SK-N-SH treated with all-trans-retinoic acid at 6 μM for 48 hours (cell line): ENCODE measurements at regions not wholly inside any gene's neighbourhood (a gene's known extent, or its start where the extent isn't known, plus 50 kb on each side); places are given as distances from the start of the nearest gene placed in this dataset.
"Not testable (repeated sequence)": the region's sequence is repeated elsewhere in the genome, so short reads cannot be mapped to it uniquely, and the experiment has no call there.

Experiments used
- ATAC-seq: fragments of 200-7000 bp; cut with Tn5 transposase; 3 replicates; pipeline ENCODE4 v1.9.1; 2020; ENCODE audit warnings: mild to moderate bottlenecking, moderate library complexity
- ARNTL ChIP-seq: fragments of 450-650 bp; formaldehyde crosslinking; IDR thresholded peaks from 2 replicates; pipeline ENCODE4 v1.5.0; 2020; ENCODE audit warnings: low read depth, mild to moderate bottlenecking, moderate library complexity, borderline replicate concordance
- CSDC2 ChIP-seq: fragments of 250-450 bp; sonication (Bioruptor Pico); IDR thresholded peaks from 2 replicates; pipeline ENCODE4 v1.5.0; 2020; ENCODE audit warnings: mild to moderate bottlenecking, moderate library complexity
- ESRRG ChIP-seq: fragments of 250-450 bp; sonication (Bioruptor Pico); IDR thresholded peaks from 2 replicates; pipeline ENCODE4 v1.6.1; 2021; ENCODE audit warnings: mild to moderate bottlenecking
- GLIS3 ChIP-seq: fragments of 250-450 bp; sonication (Bioruptor Pico); IDR thresholded peaks from 2 replicates; pipeline ENCODE4 v1.5.0; 2020; ENCODE audit warnings: mild to moderate bottlenecking, moderate library complexity
- ISL1 ChIP-seq: fragments of 250-450 bp; sonication (Bioruptor Pico); IDR thresholded peaks from 2 replicates; pipeline ENCODE4 v2.1.2; 2022; ENCODE audit warnings: mild to moderate bottlenecking, moderate library complexity
- OSR1 ChIP-seq: fragments of 250-450 bp; sonication (Bioruptor Pico); IDR thresholded peaks from 2 replicates; pipeline ENCODE4 v1.8.0; 2022; ENCODE audit warnings: moderate library complexity, mild to moderate bottlenecking, inconsistent platforms
- PPARA ChIP-seq: fragments of 250-450 bp; sonication (Bioruptor Pico); IDR thresholded peaks from 2 replicates; pipeline ENCODE4 v1.5.0; 2020; ENCODE audit warnings: mild to moderate bottlenecking, borderline replicate concordance
- RARB ChIP-seq: fragments of 250-450 bp; sonication (Bioruptor Pico); IDR thresholded peaks from 2 replicates; pipeline ENCODE4 v1.8.0; 2021; ENCODE audit warnings: mild to moderate bottlenecking, moderate library complexity
- SNAI2 ChIP-seq: fragments of 250-450 bp; sonication (Bioruptor Pico); IDR thresholded peaks from 2 replicates; pipeline ENCODE4 v1.5.0; 2020; ENCODE audit warnings: mild to moderate bottlenecking, moderate library complexity
- TCF4 ChIP-seq: fragments of 250-450 bp; sonication (Bioruptor Pico); IDR thresholded peaks from 2 replicates; pipeline ENCODE4 v1.8.0; 2021; ENCODE audit warnings: mild to moderate bottlenecking, moderate library complexity, borderline replicate concordance
- ZFP3 ChIP-seq: fragments of 250-450 bp; sonication (Bioruptor Pico); IDR thresholded peaks from 2 replicates; pipeline ENCODE4 v1.5.0; 2020; ENCODE audit warnings: mild to moderate bottlenecking, moderate library complexity
- ZFP30 ChIP-seq: fragments of 450-650 bp; formaldehyde crosslinking; IDR thresholded peaks from 2 replicates; pipeline ENCODE4 v1.5.0; 2022; ENCODE audit warnings: mild to moderate bottlenecking, moderate library complexity
- ZNF565 ChIP-seq: fragments of 450-650 bp; formaldehyde crosslinking; conservative IDR thresholded peaks from 2 replicates; pipeline ENCODE4 v1.5.0; 2020; ENCODE audit warnings: low read depth, mild to moderate bottlenecking, moderate library complexity
- ZNF70 ChIP-seq: fragments of 450-650 bp; formaldehyde crosslinking; IDR thresholded peaks from 2 replicates; pipeline ENCODE4 v1.5.0; 2020; ENCODE audit warnings: mild to moderate bottlenecking, moderate library complexity
- ZNF8 ChIP-seq: fragments of 450-650 bp; formaldehyde crosslinking; IDR thresholded peaks from 2 replicates; pipeline ENCODE4 v1.5.0; 2020; ENCODE audit warnings: mild to moderate bottlenecking, moderate library complexity
- TF ChIP-seq, protein P1 (sequence below): fragments of 250-450 bp; sonication (Bioruptor Pico); IDR thresholded peaks from 2 replicates; pipeline ENCODE4 v1.8.0; 2021; ENCODE audit warnings: low read depth, mild to moderate bottlenecking, moderate library complexity, borderline replicate concordance
- TF ChIP-seq, protein P2 (sequence below): fragments of 250-450 bp; sonication (Bioruptor Pico); IDR thresholded peaks from 2 replicates; pipeline ENCODE4 v1.5.1; 2021; ENCODE audit warnings: mild to moderate bottlenecking, moderate library complexity
- TF ChIP-seq, protein P3 (sequence below): fragments of 250-450 bp; sonication (Bioruptor Pico); IDR thresholded peaks from 2 replicates; pipeline ENCODE4 v1.5.0; 2020; ENCODE audit warnings: mild to moderate bottlenecking, moderate library complexity
- TF ChIP-seq, protein P4 (sequence below): fragments of 250-450 bp; sonication (Bioruptor Pico); IDR thresholded peaks from 2 replicates; pipeline ENCODE4 v1.5.1; 2020; ENCODE audit warnings: low read depth, mild to moderate bottlenecking, moderate library complexity

DNA sequence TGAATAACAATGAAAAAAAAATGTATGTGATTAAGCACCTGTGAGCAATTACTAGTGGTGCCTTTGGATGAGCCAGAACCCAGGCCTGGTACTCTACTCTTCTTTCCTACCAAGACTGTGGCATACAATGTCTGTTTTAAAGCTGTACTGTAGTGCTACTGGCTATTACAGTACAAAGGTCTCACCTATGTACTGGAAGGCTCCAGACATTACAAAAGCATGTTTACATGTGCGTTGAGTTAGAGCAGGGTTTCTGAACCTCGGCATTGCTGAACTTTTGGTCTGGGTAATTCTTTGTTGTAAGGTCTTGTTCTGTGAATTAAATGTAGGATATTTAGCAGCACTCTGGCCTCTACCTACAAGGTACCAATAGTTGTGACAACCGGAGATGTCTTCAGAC is 153.8 kb downstream of the SPATA18 start:
- ATAC-seq = no peak
- TF ChIP-seq SNAI2 (CRISPR knock-in tag) (no peak), ISL1 (CRISPR knock-in tag) (no peak), ZFP3 (no peak), ZFP30 (no peak)
- TF ChIP-seq, protein P1, sequence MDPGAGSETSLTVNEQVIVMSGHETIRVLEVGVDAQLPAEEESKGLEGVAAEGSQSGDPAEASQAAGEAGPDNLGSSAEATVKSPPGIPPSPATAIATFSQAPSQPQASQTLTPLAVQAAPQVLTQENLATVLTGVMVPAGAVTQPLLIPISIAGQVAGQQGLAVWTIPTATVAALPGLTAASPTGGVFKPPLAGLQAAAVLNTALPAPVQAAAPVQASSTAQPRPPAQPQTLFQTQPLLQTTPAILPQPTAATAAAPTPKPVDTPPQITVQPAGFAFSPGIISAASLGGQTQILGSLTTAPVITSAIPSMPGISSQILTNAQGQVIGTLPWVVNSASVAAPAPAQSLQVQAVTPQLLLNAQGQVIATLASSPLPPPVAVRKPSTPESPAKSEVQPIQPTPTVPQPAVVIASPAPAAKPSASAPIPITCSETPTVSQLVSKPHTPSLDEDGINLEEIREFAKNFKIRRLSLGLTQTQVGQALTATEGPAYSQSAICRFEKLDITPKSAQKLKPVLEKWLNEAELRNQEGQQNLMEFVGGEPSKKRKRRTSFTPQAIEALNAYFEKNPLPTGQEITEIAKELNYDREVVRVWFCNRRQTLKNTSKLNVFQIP (CRISPR knock-in tag) = no peak

DNA sequence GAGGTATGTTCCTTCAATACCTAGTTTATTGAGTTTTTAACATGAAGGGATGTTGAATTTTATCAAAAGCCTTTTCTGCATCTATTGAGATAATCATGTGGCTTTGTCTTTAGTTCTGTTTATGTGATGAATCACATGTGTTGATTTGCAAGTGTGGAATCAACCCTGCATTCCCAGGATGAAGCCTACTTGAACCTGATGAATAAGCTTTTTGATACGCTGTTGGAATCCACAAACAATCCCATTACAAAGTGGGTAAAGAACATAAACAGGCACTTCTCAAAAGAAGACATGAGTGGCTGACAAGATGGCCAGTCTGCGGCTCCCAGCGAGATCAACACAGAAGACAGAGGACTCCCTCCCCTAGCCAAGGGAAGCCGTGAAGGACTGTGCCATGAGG is 156.0 kb downstream of the SPATA18 start:
- not testable (repeated sequence) for ATAC-seq

DNA sequence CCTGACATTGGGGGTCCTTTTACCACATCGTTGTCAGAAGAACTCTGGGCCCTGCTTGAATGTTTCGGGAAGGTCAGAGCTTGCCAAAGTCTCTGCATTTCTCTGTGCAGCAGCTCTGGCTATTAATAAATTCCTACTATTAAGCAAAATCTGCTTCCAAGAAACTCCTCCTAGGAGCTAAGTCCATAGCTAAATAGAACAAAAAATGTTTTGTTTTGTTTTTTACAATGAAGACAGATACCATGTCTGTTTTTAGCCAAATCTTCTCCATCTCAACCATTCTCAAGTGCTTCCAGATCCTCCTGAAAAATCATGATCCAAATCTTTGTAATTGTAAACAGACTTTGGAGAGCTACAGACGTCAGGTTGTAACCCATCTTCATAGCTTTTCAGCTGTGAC is 161.6 kb downstream of the SPATA18 start:
- TF ChIP-seq PPARA (CRISPR knock-in tag) (no peak), TCF4 (CRISPR knock-in tag) (peak; percentile 85; the same call in 1 of the 2 replicates), CSDC2 (CRISPR knock-in tag) (no peak), SNAI2 (CRISPR knock-in tag) (no peak), ZNF565 (CRISPR knock-in tag) (no peak)
- TF ChIP-seq, protein P2, sequence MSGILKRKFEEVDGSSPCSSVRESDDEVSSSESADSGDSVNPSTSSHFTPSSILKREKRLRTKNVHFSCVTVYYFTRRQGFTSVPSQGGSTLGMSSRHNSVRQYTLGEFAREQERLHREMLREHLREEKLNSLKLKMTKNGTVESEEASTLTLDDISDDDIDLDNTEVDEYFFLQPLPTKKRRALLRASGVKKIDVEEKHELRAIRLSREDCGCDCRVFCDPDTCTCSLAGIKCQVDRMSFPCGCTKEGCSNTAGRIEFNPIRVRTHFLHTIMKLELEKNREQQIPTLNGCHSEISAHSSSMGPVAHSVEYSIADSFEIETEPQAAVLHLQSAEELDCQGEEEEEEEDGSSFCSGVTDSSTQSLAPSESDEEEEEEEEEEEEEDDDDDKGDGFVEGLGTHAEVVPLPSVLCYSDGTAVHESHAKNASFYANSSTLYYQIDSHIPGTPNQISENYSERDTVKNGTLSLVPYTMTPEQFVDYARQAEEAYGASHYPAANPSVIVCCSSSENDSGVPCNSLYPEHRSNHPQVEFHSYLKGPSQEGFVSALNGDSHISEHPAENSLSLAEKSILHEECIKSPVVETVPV (CRISPR knock-in tag) = no peak
- ATAC-seq = no peak

DNA sequence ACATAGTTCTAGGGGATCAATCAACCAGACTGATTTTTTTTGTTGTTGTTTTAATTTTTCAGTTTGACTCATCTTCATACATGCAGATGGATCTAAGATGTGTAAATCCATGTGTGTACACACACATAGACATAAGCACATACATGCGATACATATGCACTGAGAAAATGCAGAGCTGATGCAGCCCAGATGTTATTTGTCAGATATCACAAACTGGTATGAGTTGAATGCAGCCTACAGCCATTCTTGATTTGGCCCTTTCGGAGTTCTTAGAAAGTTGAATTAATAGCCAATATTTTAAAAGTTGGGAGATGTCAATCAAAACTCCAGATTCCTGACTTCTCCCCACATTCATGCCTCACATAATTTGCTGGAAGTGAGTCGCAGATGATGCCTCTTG is 180.4 kb downstream of the SPATA18 start:
- TF ChIP-seq ZNF70 (CRISPR knock-in tag) = no peak
- TF ChIP-seq, protein P3, sequence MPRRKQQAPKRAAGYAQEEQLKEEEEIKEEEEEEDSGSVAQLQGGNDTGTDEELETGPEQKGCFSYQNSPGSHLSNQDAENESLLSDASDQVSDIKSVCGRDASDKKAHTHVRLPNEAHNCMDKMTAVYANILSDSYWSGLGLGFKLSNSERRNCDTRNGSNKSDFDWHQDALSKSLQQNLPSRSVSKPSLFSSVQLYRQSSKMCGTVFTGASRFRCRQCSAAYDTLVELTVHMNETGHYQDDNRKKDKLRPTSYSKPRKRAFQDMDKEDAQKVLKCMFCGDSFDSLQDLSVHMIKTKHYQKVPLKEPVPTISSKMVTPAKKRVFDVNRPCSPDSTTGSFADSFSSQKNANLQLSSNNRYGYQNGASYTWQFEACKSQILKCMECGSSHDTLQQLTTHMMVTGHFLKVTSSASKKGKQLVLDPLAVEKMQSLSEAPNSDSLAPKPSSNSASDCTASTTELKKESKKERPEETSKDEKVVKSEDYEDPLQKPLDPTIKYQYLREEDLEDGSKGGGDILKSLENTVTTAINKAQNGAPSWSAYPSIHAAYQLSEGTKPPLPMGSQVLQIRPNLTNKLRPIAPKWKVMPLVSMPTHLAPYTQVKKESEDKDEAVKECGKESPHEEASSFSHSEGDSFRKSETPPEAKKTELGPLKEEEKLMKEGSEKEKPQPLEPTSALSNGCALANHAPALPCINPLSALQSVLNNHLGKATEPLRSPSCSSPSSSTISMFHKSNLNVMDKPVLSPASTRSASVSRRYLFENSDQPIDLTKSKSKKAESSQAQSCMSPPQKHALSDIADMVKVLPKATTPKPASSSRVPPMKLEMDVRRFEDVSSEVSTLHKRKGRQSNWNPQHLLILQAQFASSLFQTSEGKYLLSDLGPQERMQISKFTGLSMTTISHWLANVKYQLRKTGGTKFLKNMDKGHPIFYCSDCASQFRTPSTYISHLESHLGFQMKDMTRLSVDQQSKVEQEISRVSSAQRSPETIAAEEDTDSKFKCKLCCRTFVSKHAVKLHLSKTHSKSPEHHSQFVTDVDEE (CRISPR knock-in tag) = no peak
- TF ChIP-seq, protein P2 (CRISPR knock-in tag) = no peak
- no peak for TF ChIP-seq SNAI2 (CRISPR knock-in tag)
- TF ChIP-seq ZNF8 (CRISPR knock-in tag) = no peak
- TF ChIP-seq ZFP30 = no peak
- TF ChIP-seq GLIS3 (CRISPR knock-in tag) = no peak
- no peak for TF ChIP-seq ISL1 (CRISPR knock-in tag)
- no peak for TF ChIP-seq ZFP3
- no peak for TF ChIP-seq RARB (CRISPR knock-in tag)
- TF ChIP-seq OSR1 (CRISPR knock-in tag) = no peak
- no peak for TF ChIP-seq ESRRG (CRISPR knock-in tag)
- TF ChIP-seq PPARA (CRISPR knock-in tag) = no peak
- no peak for TF ChIP-seq ARNTL (CRISPR knock-in tag)
- no peak for TF ChIP-seq CSDC2 (CRISPR knock-in tag)
- TF ChIP-seq, protein P4, sequence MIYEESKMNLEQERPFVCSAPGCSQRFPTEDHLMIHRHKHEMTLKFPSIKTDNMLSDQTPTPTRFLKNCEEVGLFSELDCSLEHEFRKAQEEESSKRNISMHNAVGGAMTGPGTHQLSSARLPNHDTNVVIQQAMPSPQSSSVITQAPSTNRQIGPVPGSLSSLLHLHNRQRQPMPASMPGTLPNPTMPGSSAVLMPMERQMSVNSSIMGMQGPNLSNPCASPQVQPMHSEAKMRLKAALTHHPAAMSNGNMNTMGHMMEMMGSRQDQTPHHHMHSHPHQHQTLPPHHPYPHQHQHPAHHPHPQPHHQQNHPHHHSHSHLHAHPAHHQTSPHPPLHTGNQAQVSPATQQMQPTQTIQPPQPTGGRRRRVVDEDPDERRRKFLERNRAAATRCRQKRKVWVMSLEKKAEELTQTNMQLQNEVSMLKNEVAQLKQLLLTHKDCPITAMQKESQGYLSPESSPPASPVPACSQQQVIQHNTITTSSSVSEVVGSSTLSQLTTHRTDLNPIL (CRISPR knock-in tag) = no peak
- no peak for ATAC-seq
